Duodenal mucosa (tissue), 2 donors: ENCODE measurements at regions not wholly inside any gene's neighbourhood (a gene's known extent, or its start where the extent isn't known, plus 50 kb on each side); places are given as distances from the start of the nearest gene placed in this dataset.
"Not testable (repeated sequence)": the region's sequence is repeated elsewhere in the genome, so short reads cannot be mapped to it uniquely, and the experiment has no call there.

Experiments
- H3K27ac ChIP-seq: one replicate; pipeline ENCODE4 v1.7.0; 2013; ENCODE audit warnings: low read depth, low read length
- H3K27me3 ChIP-seq, 2 donors: one replicate each; pipeline ENCODE4 v1.7.0; 2013; ENCODE audit warnings: low read length in 2 of 2, control low read depth in 1 of 2; ENCODE audit not compliant: insufficient read depth in 2 of 2, control insufficient read depth in 1 of 2
- H3K36me3 ChIP-seq, 2 donors: one replicate each; pipeline ENCODE4 v1.7.0; 2013; ENCODE audit warnings: low read length in 2 of 2, control low read depth in 1 of 2; ENCODE audit not compliant: insufficient read depth in 2 of 2, control insufficient read depth in 1 of 2
- H3K4me1 ChIP-seq, 2 donors: one replicate each; pipeline ENCODE4 v1.7.0; 2013; ENCODE audit warnings: low read length in 2 of 2, control low read depth in 1 of 2; ENCODE audit not compliant: insufficient read depth in 2 of 2, control insufficient read depth in 1 of 2
- H3K4me3 ChIP-seq, 2 donors: one replicate each; pipeline ENCODE4 v1.7.0; 2013; ENCODE audit warnings: low read length in 2 of 2, low read depth in 1 of 2
- H3K9ac ChIP-seq, 2 donors: one replicate each; pipeline ENCODE4 v1.7.0; 2013; ENCODE audit warnings: low read length in 2 of 2, low read depth in 1 of 2
- H3K9me3 ChIP-seq, 2 donors: one replicate each; pipeline ENCODE4 v1.7.0; 2013; ENCODE audit warnings: low read length in 2 of 2, control low read depth in 1 of 2; ENCODE audit not compliant: control insufficient read depth in 1 of 2

- peaks cover 0 to 3% of the 10 kb centered on the region in 2 donors for H3K9me3 ChIP-seq
- H3K27ac ChIP-seq = no peak overlapping the region
- no peaks in the 10 kb centered on the region for H3K36me3 ChIP-seq
- H3K27me3 ChIP-seq = no peaks in the 10 kb centered on the region
- H3K4me1 ChIP-seq = no peaks in the 10 kb centered on the region
- H3K4me3 ChIP-seq = no peak overlapping the region
- H3K9ac ChIP-seq = no peak overlapping the region
Measured at GRCh38 chr16:17563323-17564091, 92.7 kb upstream of the XYLT1 start.

- Histone ChIP-seq H3K27me3 (no peaks in the 10 kb centered on the region), H3K9ac (no peak overlapping the region), H3K9me3 (peaks cover 0 to 3% of the 10 kb centered on the region in 2 donors), H3K4me1 (no peaks in the 10 kb centered on the region), H3K36me3 (no peaks in the 10 kb centered on the region), H3K4me3 (no peak overlapping the region), H3K27ac (no peak overlapping the region)
Measured at GRCh38 chr16:17561056-17561455, 90.3 kb upstream of the XYLT1 start.

- Histone ChIP-seq H3K9ac (no peak overlapping the region), H3K36me3 (no peaks in the 10 kb centered on the region), H3K27me3 (no peaks in the 10 kb centered on the region), H3K9me3 (peaks cover 0 to under 1% of the 10 kb centered on the region in 2 donors), H3K4me3 (no peak overlapping the region), H3K4me1 (no peaks in the 10 kb centered on the region), H3K27ac (no peak overlapping the region)
Measured at GRCh38 chr16:17560548-17560947, 89.8 kb upstream of the XYLT1 start.

- no peaks in the 10 kb centered on the region for H3K27me3 ChIP-seq
- no peaks in the 10 kb centered on the region for H3K4me1 ChIP-seq
- H3K9me3 ChIP-seq = no peaks in the 10 kb centered on the region
- no peak overlapping the region for H3K27ac ChIP-seq
- no peaks in the 10 kb centered on the region for H3K36me3 ChIP-seq
- H3K9ac ChIP-seq = no peak overlapping the region
- H3K4me3 ChIP-seq = no peak overlapping the region
Measured at GRCh38 chr16:17559394-17559793, 88.6 kb upstream of the XYLT1 start.

GRCh38 chr16:17557949-17558348 lies 87.2 kb upstream of the XYLT1 start:
- H3K4me3 ChIP-seq = no peak overlapping the region

GRCh38 chr16:17557480-17557879 lies 86.7 kb upstream of the XYLT1 start:
- Histone ChIP-seq H3K9me3 (no peaks in the 10 kb centered on the region), H3K9ac (no peak overlapping the region), H3K4me3 (no peak overlapping the region), H3K27ac (no peak overlapping the region), H3K36me3 (no peaks in the 10 kb centered on the region), H3K4me1 (no peaks in the 10 kb centered on the region), H3K27me3 (no peaks in the 10 kb centered on the region)

More at GRCh38 chr16:17557949-17558348, 87.2 kb upstream of the XYLT1 start:
- Histone ChIP-seq H3K4me1 (no peaks in the 10 kb centered on the region), H3K9ac (no peak overlapping the region), H3K9me3 (no peaks in the 10 kb centered on the region), H3K36me3 (no peaks in the 10 kb centered on the region), H3K27ac (no peak overlapping the region), H3K27me3 (no peaks in the 10 kb centered on the region)

- Histone ChIP-seq H3K27me3 (no peaks in the 10 kb centered on the region), H3K36me3 (no peaks in the 10 kb centered on the region), H3K4me1 (no peaks in the 10 kb centered on the region), H3K9ac (no peak overlapping the region), H3K4me3 (no peak overlapping the region), H3K27ac (no peak overlapping the region), H3K9me3 (no peaks in the 10 kb centered on the region)
Measured at GRCh38 chr16:17556276-17557052, 85.7 kb upstream of the XYLT1 start.

- Histone ChIP-seq H3K36me3 (no peaks in the 10 kb centered on the region), H3K4me1 (no peaks in the 10 kb centered on the region), H3K9ac (no peak overlapping the region), H3K9me3 (no peaks in the 10 kb centered on the region), H3K27me3 (no peaks in the 10 kb centered on the region), H3K4me3 (no peak overlapping the region), H3K27ac (no peak overlapping the region)
Measured at GRCh38 chr16:17555176-17555575, 84.4 kb upstream of the XYLT1 start.

GRCh38 chr16:17552351-17552750 lies 81.6 kb upstream of the XYLT1 start:
- Histone ChIP-seq H3K36me3 (no peaks in the 10 kb centered on the region), H3K9me3 (no peaks in the 10 kb centered on the region), H3K27ac (no peak overlapping the region), H3K27me3 (no peaks in the 10 kb centered on the region), H3K9ac (no peak overlapping the region), H3K4me3 (no peak overlapping the region), H3K4me1 (no peaks in the 10 kb centered on the region)

- H3K9ac ChIP-seq, H3K4me3 ChIP-seq, H3K27me3 ChIP-seq, H3K9me3 ChIP-seq, H3K4me1 ChIP-seq, H3K36me3 ChIP-seq, H3K27ac ChIP-seq: not testable (repeated sequence)
Measured at GRCh38 chr16:17551682-17552081, 80.9 kb upstream of the XYLT1 start.
